Ishikawa (cell line): ENCODE measurements at regions not wholly inside any gene's neighbourhood (a gene's known extent, or its start where the extent isn't known, plus 50 kb on each side); places are given as distances from the start of the nearest gene placed in this dataset.

Experiments
- CEBPB ChIP-seq: IDR thresholded peaks from 2 replicates; pipeline ENCODE4 v1.6.1; 2012
- CREB1 ChIP-seq: IDR thresholded peaks from 2 replicates; pipeline ENCODE4 v1.6.1; 2012; ENCODE audit warnings: low read depth
- EGR1 ChIP-seq: IDR thresholded peaks from 2 replicates; pipeline ENCODE4 v1.6.1; 2012
- EP300 ChIP-seq: IDR thresholded peaks from 2 replicates; pipeline ENCODE4 v1.6.1; 2012; ENCODE audit warnings: borderline replicate concordance
- FOXM1 ChIP-seq: IDR thresholded peaks from 2 replicates; pipeline ENCODE4 v1.6.1; 2012; ENCODE audit warnings: low read depth, borderline replicate concordance
- NFIC ChIP-seq: IDR thresholded peaks from 2 replicates; pipeline ENCODE4 v1.6.1; 2012
- RAD21 ChIP-seq: IDR thresholded peaks from 2 replicates; pipeline ENCODE4 v1.6.1; 2012; ENCODE audit warnings: low read depth
- TAF1 ChIP-seq: IDR thresholded peaks from 2 replicates; pipeline ENCODE4 v1.6.1; 2012; ENCODE audit warnings: low read depth, mild to moderate bottlenecking
- TCF12 ChIP-seq: IDR thresholded peaks from 2 replicates; pipeline ENCODE4 v1.6.1; 2012; ENCODE audit warnings: low read depth
- TEAD4 ChIP-seq: IDR thresholded peaks from 2 replicates; pipeline ENCODE4 v1.6.1; 2012
- YY1 ChIP-seq: IDR thresholded peaks from 2 replicates; pipeline ENCODE4 v1.6.1; 2012; ENCODE audit warnings: low read depth
- ZBTB7A ChIP-seq: IDR thresholded peaks from 2 replicates; pipeline ENCODE4 v1.6.1; 2012; ENCODE audit warnings: low read depth
- TF ChIP-seq, protein P1 (sequence below): IDR thresholded peaks from 2 replicates; pipeline ENCODE4 v1.6.1; 2012
- TF ChIP-seq, protein P2 (sequence below): IDR thresholded peaks from 2 replicates; pipeline ENCODE4 v1.6.1; 2012; ENCODE audit warnings: low read depth, mild to moderate bottlenecking
- TF ChIP-seq, protein P3 (sequence below): IDR thresholded peaks from 2 replicates; pipeline ENCODE4 v1.6.1; 2012

DNA sequence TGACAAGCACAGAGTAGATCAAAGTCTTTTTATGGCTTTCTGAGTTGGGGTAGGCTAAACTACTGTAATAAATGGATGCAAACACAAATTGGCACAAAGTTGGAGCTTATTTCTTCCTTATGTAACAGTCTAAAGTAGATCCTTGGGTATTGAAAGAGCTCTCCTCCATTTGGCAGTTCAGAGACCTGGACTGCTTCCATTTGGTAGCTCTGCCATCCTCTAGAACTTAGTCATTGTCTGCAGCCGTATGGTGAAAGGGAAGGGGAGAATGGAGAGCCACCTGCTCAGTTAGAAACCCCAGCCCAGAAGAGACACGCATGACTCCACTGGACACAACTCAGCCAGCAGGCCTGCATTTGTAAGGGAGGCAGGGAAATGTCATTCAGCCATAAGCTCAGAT is 345.0 kb downstream of the DMAC1 start:
- TF ChIP-seq TCF12 (no peak), FOXM1 (no peak), RAD21 (no peak), TEAD4 (no peak), EGR1 (no peak), CEBPB (no peak), NFIC (no peak), YY1 (no peak), ZBTB7A (no peak), CREB1 (no peak)
- TF ChIP-seq, protein P1, sequence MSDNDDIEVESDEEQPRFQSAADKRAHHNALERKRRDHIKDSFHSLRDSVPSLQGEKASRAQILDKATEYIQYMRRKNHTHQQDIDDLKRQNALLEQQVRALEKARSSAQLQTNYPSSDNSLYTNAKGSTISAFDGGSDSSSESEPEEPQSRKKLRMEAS = no peak

DNA sequence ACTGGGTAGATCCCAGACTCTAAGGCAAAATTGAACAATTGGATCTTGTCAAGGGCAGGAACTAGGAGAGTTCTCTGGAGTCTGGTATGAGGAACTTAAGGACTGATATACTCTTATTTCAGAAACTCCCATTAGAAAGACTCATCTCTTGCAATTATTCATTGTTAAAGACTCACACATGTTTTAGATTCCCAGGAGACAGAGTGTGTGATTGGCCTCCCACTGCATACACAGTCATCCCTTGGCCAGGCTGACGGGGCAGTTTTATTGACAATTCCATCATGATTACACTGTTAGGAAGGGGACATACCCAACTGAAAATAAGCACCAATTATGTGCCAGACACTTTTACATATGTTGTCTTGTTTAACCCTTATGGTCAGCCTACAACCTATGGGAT is 347.2 kb downstream of the DMAC1 start:
- TF ChIP-seq YY1 = no peak
- TF ChIP-seq, protein P1 = no peak
- TF ChIP-seq, protein P2, sequence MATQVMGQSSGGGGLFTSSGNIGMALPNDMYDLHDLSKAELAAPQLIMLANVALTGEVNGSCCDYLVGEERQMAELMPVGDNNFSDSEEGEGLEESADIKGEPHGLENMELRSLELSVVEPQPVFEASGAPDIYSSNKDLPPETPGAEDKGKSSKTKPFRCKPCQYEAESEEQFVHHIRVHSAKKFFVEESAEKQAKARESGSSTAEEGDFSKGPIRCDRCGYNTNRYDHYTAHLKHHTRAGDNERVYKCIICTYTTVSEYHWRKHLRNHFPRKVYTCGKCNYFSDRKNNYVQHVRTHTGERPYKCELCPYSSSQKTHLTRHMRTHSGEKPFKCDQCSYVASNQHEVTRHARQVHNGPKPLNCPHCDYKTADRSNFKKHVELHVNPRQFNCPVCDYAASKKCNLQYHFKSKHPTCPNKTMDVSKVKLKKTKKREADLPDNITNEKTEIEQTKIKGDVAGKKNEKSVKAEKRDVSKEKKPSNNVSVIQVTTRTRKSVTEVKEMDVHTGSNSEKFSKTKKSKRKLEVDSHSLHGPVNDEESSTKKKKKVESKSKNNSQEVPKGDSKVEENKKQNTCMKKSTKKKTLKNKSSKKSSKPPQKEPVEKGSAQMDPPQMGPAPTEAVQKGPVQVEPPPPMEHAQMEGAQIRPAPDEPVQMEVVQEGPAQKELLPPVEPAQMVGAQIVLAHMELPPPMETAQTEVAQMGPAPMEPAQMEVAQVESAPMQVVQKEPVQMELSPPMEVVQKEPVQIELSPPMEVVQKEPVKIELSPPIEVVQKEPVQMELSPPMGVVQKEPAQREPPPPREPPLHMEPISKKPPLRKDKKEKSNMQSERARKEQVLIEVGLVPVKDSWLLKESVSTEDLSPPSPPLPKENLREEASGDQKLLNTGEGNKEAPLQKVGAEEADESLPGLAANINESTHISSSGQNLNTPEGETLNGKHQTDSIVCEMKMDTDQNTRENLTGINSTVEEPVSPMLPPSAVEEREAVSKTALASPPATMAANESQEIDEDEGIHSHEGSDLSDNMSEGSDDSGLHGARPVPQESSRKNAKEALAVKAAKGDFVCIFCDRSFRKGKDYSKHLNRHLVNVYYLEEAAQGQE = no peak

- no peak for TF ChIP-seq RAD21
- TF ChIP-seq YY1 = no peak
- no peak for TF ChIP-seq CREB1
- TF ChIP-seq TEAD4 = no peak
- no peak for TF ChIP-seq TCF12
- TF ChIP-seq FOXM1 = no peak
Measured at GRCh38 chr9:7451062-7451461, 348.5 kb downstream of the DMAC1 start.

DNA sequence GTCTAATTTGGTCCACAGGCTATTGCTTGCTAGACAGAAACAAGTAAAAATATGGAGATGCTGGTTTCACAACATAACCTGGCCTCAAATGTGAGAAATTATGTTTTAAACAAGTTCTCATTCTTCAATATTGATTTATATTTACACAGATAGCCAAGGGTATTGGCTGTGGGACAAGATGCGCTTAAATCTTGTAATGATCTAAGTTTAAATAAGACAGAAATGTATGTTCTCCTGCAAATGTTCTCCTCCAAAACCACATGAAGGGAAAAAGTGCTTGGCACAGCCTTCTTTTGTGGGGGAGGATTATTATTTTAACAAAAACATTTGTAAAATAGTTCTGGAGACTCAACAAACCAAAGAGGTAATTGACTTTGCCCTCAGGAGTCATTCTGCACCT is 356.0 kb downstream of the DMAC1 start:
- TF ChIP-seq TAF1 = no peak
- no peak for TF ChIP-seq EGR1
- no peak for TF ChIP-seq CREB1
- no peak for TF ChIP-seq TEAD4
- TF ChIP-seq NFIC = no peak
- TF ChIP-seq, protein P2 = no peak
- no peak for TF ChIP-seq RAD21
- TF ChIP-seq ZBTB7A = no peak

DNA sequence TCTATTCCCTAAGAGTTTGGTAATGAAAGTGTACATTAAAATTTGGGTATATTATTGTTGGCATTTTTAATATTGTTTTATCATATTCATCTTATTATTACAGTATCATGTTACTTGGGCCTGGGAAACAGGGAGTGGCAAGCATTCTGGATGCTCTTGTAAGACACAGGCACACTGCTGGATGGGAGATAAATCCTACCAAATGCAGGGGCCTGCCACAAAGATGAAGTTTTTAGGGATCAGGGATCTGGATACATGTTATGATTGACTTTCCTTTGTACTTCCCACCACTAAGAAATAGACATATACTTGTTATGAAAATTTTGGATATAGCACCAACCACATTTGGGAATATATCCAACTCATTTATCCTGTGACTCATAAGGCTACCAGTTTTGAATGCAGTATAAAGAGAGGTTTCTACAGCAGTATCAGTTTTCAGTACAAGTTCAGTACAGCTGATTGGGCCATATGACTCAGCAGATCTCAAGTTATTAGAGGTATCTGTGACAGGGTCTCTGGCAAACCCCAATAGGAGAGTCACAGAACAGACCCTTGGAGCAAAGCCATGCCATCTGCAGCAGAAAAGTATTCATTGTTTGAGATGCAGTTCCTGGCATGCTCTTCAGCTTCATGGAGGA is 360.1 kb downstream of the DMAC1 start:
- TF ChIP-seq ZBTB7A = no peak
- no peak for TF ChIP-seq YY1
- no peak for TF ChIP-seq EGR1
- TF ChIP-seq RAD21 = no peak
- TF ChIP-seq, protein P1 = no peak
- TF ChIP-seq CREB1 = no peak
- TF ChIP-seq FOXM1 = no peak

- TF ChIP-seq, protein P3, sequence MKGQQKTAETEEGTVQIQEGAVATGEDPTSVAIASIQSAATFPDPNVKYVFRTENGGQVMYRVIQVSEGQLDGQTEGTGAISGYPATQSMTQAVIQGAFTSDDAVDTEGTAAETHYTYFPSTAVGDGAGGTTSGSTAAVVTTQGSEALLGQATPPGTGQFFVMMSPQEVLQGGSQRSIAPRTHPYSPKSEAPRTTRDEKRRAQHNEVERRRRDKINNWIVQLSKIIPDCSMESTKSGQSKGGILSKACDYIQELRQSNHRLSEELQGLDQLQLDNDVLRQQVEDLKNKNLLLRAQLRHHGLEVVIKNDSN = no peak
- TF ChIP-seq TCF12 (no peak), EGR1 (no peak), YY1 (no peak), TEAD4 (no peak)
Measured at GRCh38 chr9:7436754-7437153, 362.8 kb downstream of the DMAC1 start.

- TF ChIP-seq FOXM1 (no peak), NFIC (no peak), EP300 (no peak), TCF12 (no peak), CREB1 (no peak)
- TF ChIP-seq, protein P1 = no peak
- TF ChIP-seq, protein P2 = no peak
Measured at GRCh38 chr9:7433508-7434292, 365.9 kb downstream of the DMAC1 start.
